ENCODE measurements at regions not wholly inside any gene's neighbourhood (a gene's known extent, or its start where the extent isn't known, plus 50 kb on each side); places are given as distances from the start of the nearest gene placed in this dataset.

GRCh38 chr2:10183146-10183675 is 60.7 kb downstream of the RRM2 start:
- peaks cover 3% of the 10 kb centered on the region for H3K9me3 ChIP-seq (ENCODE audit: control insufficient read depth, low read length)
- H3K27me3 ChIP-seq (replicated peaks; ENCODE audit: control insufficient read depth, insufficient read depth, low read length), result peaks cover 4% of the 10 kb centered on the region
- H3K4me3 ChIP-seq (ENCODE audit: low read length), result no peak overlapping the region
- no peak for DNase-seq (ENCODE audit: low read depth)
- no peak overlapping the region for H3K9ac ChIP-seq (ENCODE audit: low read length)
- H3K4me1 ChIP-seq (ENCODE audit: control insufficient read depth, insufficient read depth, low read length), result peaks cover 4% of the 10 kb centered on the region
- H3K36me3 ChIP-seq (ENCODE audit: control insufficient read depth, insufficient read depth, low read length, severe bottlenecking), result no peaks in the 10 kb centered on the region

DNA sequence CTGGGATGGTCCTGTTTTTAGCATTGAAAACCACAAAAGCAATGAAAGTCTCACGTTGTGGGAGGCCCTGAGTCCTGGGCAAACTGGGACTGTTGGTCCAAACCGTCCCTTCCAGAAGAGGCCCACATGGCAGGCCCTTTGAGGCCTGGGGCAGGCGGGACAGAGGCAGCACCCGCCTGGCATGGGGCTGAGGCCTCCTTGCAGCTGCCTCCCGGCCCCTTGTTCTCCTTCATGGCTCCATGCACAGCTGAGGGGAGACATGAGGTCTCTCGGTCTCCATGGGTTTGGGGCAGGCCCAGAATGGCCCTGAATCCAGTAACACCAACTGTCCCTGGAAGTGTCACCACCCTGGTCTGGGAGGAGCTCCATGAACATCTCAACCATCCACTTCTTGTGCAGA is 61.9 kb downstream of the RRM2 start:
- H3K4me3 ChIP-seq (ENCODE audit: low read length), result no peak overlapping the region
- no peak overlapping the region for H3K9ac ChIP-seq (ENCODE audit: low read length)
- H3K27me3 ChIP-seq (replicated peaks; ENCODE audit: control insufficient read depth, insufficient read depth, low read length), result peaks cover 4% of the 10 kb centered on the region
- DNase-seq (ENCODE audit: low read depth), result no peak
- H3K4me1 ChIP-seq (ENCODE audit: control insufficient read depth, insufficient read depth, low read length), result peaks cover 4% of the 10 kb centered on the region
- H3K9me3 ChIP-seq (ENCODE audit: control insufficient read depth, low read length), result peaks cover 3% of the 10 kb centered on the region
- H3K36me3 ChIP-seq (ENCODE audit: control insufficient read depth, insufficient read depth, low read length, severe bottlenecking), result no peaks in the 10 kb centered on the region

- Histone ChIP-seq H3K4me1 (ENCODE audit: control insufficient read depth, insufficient read depth, low read length) (peaks cover 4% of the 10 kb centered on the region), H3K4me3 (ENCODE audit: low read length) (no peak overlapping the region), H3K9me3 (ENCODE audit: control insufficient read depth, low read length) (peaks cover 3% of the 10 kb centered on the region), H3K27me3 (replicated peaks; ENCODE audit: control insufficient read depth, insufficient read depth, low read length) (peaks cover 4% of the 10 kb centered on the region), H3K9ac (ENCODE audit: low read length) (no peak overlapping the region), H3K36me3 (ENCODE audit: control insufficient read depth, insufficient read depth, low read length, severe bottlenecking) (no peaks in the 10 kb centered on the region)
- no peak for DNase-seq (ENCODE audit: low read depth)
Measured at GRCh38 chr2:10185046-10185445, 62.5 kb downstream of the RRM2 start.

DNA sequence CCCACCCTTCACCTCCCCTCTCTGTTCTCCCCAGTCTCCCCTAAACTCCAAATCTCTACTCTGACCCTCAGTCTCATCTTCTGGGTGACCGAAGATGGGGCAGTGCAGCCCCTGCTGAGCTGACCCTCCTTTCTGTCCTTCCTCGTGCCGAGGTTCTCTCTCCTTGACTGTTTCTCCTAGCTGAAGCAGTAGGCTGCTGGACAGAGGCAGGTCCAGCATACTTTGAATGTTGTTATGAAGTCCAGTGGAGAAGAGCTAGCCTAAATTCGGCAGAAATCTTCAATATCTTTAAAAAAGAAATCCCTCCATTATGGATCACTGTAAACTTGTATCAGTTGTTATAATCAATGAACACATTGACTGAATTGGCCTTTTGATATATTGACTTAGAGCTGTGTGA is 63.2 kb downstream of the RRM2 start:
- Histone ChIP-seq H3K36me3 (ENCODE audit: control insufficient read depth, insufficient read depth, low read length, severe bottlenecking) (no peaks in the 10 kb centered on the region), H3K9ac (ENCODE audit: low read length) (no peak overlapping the region), H3K9me3 (ENCODE audit: control insufficient read depth, low read length) (peaks cover 3% of the 10 kb centered on the region), H3K4me1 (ENCODE audit: control insufficient read depth, insufficient read depth, low read length) (peaks cover 4% of the 10 kb centered on the region), H3K4me3 (ENCODE audit: low read length) (no peak overlapping the region), H3K27me3 (replicated peaks; ENCODE audit: control insufficient read depth, insufficient read depth, low read length) (peaks cover 4% of the 10 kb centered on the region)
- no peak for DNase-seq (ENCODE audit: low read depth)

GRCh38 chr2:10186868-10187535 is 64.5 kb downstream of the RRM2 start:
- no peaks in the 10 kb centered on the region for H3K9me3 ChIP-seq (ENCODE audit: control insufficient read depth, low read length)
- peaks cover 4% of the 10 kb centered on the region for H3K4me1 ChIP-seq (ENCODE audit: control insufficient read depth, insufficient read depth, low read length)
- no peak for DNase-seq (ENCODE audit: low read depth)
- no peak overlapping the region for H3K9ac ChIP-seq (ENCODE audit: low read length)
- no peak overlapping the region for H3K4me3 ChIP-seq (ENCODE audit: low read length)
- H3K36me3 ChIP-seq (ENCODE audit: control insufficient read depth, insufficient read depth, low read length, severe bottlenecking), result no peaks in the 10 kb centered on the region
- H3K27me3 ChIP-seq (replicated peaks; ENCODE audit: control insufficient read depth, insufficient read depth, low read length), result peaks cover 4% of the 10 kb centered on the region

DNA sequence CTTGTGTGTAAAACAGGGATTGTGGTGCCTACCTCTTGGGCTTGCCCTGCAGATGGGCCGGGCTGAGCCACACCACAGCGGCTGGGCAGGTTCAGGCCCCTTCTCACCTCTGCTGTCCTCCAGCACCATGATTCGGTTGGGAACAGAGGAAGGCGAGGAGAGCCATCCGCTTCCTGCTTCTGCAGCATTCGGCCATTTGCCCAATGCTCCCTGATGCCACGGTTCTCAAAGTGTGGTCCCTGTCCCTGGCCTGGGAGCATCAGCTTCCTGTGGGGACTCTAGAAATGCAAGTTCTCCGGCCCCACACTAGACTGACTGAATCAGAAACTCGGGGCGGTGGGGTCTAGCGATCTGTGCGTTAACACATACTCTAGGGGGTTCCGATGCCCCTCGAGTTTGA is 65.1 kb downstream of the RRM2 start:
- no peaks in the 10 kb centered on the region for H3K36me3 ChIP-seq (ENCODE audit: control insufficient read depth, insufficient read depth, low read length, severe bottlenecking)
- H3K4me3 ChIP-seq (ENCODE audit: low read length), result no peak overlapping the region
- DNase-seq (ENCODE audit: low read depth), result no peak

GRCh38 chr2:10188211-10188610 is 65.7 kb downstream of the RRM2 start:
- H3K36me3 ChIP-seq (ENCODE audit: control insufficient read depth, insufficient read depth, low read length, severe bottlenecking), result no peaks in the 10 kb centered on the region

More for the DNA sequence above, 65.1 kb downstream of the RRM2 start:
- no peaks in the 10 kb centered on the region for H3K9me3 ChIP-seq (ENCODE audit: control insufficient read depth, low read length)
- H3K27me3 ChIP-seq (replicated peaks; ENCODE audit: control insufficient read depth, insufficient read depth, low read length), result peaks cover 4% of the 10 kb centered on the region
- peaks cover 4% of the 10 kb centered on the region for H3K4me1 ChIP-seq (ENCODE audit: control insufficient read depth, insufficient read depth, low read length)
- H3K9ac ChIP-seq (ENCODE audit: low read length), result no peak overlapping the region

GRCh38 chr2:10188729-10189305 is 66.3 kb downstream of the RRM2 start:
- H3K4me3 ChIP-seq (ENCODE audit: low read length), result no peak overlapping the region
- DNase-seq (ENCODE audit: low read depth), result no peak
- H3K27me3 ChIP-seq (replicated peaks; ENCODE audit: control insufficient read depth, insufficient read depth, low read length), result peaks cover 7% of the 10 kb centered on the region

More at GRCh38 chr2:10188211-10188610, 65.7 kb downstream of the RRM2 start:
- peaks cover 4% of the 10 kb centered on the region for H3K4me1 ChIP-seq (ENCODE audit: control insufficient read depth, insufficient read depth, low read length)
- no peak overlapping the region for H3K9ac ChIP-seq (ENCODE audit: low read length)
- H3K4me3 ChIP-seq (ENCODE audit: low read length), result no peak overlapping the region
- H3K27me3 ChIP-seq (replicated peaks; ENCODE audit: control insufficient read depth, insufficient read depth, low read length), result peaks cover 7% of the 10 kb centered on the region
- H3K9me3 ChIP-seq (ENCODE audit: control insufficient read depth, low read length), result no peaks in the 10 kb centered on the region
- no peak for DNase-seq (ENCODE audit: low read depth)

GRCh38 chr2:10190255-10190654 is 67.7 kb downstream of the RRM2 start:
- no peak for DNase-seq (ENCODE audit: low read depth)
- no peak overlapping the region for H3K4me3 ChIP-seq (ENCODE audit: low read length)
- peaks cover 7% of the 10 kb centered on the region for H3K27me3 ChIP-seq (replicated peaks; ENCODE audit: control insufficient read depth, insufficient read depth, low read length)
- peaks cover 9% of the 10 kb centered on the region for H3K4me1 ChIP-seq (ENCODE audit: control insufficient read depth, insufficient read depth, low read length)
- H3K36me3 ChIP-seq (ENCODE audit: control insufficient read depth, insufficient read depth, low read length, severe bottlenecking), result no peaks in the 10 kb centered on the region
- no peaks in the 10 kb centered on the region for H3K9me3 ChIP-seq (ENCODE audit: control insufficient read depth, low read length)
- H3K9ac ChIP-seq (ENCODE audit: low read length), result no peak overlapping the region

More at GRCh38 chr2:10188729-10189305, 66.3 kb downstream of the RRM2 start:
- peaks cover 9% of the 10 kb centered on the region for H3K4me1 ChIP-seq (ENCODE audit: control insufficient read depth, insufficient read depth, low read length)
- H3K9ac ChIP-seq (ENCODE audit: low read length), result no peak overlapping the region
- no peaks in the 10 kb centered on the region for H3K9me3 ChIP-seq (ENCODE audit: control insufficient read depth, low read length)
- no peaks in the 10 kb centered on the region for H3K36me3 ChIP-seq (ENCODE audit: control insufficient read depth, insufficient read depth, low read length, severe bottlenecking)

- DNase-seq (ENCODE audit: low read depth), result no peak
- Histone ChIP-seq H3K27me3 (replicated peaks; ENCODE audit: control insufficient read depth, insufficient read depth, low read length) (peaks cover 3% of the 10 kb centered on the region), H3K36me3 (ENCODE audit: control insufficient read depth, insufficient read depth, low read length, severe bottlenecking) (no peaks in the 10 kb centered on the region), H3K4me1 (ENCODE audit: control insufficient read depth, insufficient read depth, low read length) (peaks cover 9% of the 10 kb centered on the region), H3K9me3 (ENCODE audit: control insufficient read depth, low read length) (no peaks in the 10 kb centered on the region), H3K4me3 (ENCODE audit: low read length) (no peak overlapping the region), H3K9ac (ENCODE audit: low read length) (no peak overlapping the region)
Measured at GRCh38 chr2:10190737-10191532, 68.4 kb downstream of the RRM2 start.

GRCh38 chr2:10191554-10191953 is 69.0 kb downstream of the RRM2 start:
- Histone ChIP-seq H3K9ac (ENCODE audit: low read length) (no peak overlapping the region), H3K4me1 (ENCODE audit: control insufficient read depth, insufficient read depth, low read length) (peaks cover 9% of the 10 kb centered on the region), H3K4me3 (ENCODE audit: low read length) (no peak overlapping the region), H3K36me3 (ENCODE audit: control insufficient read depth, insufficient read depth, low read length, severe bottlenecking) (no peaks in the 10 kb centered on the region), H3K9me3 (ENCODE audit: control insufficient read depth, low read length) (no peaks in the 10 kb centered on the region), H3K27me3 (replicated peaks; ENCODE audit: control insufficient read depth, insufficient read depth, low read length) (peaks cover 3% of the 10 kb centered on the region)
- no peak for DNase-seq (ENCODE audit: low read depth)

Data from adipocyte (in vitro differentiated cells).